Activated CD8-positive, alpha-beta memory T cell treated with anti-CD3 and anti-CD28 coated beads, Interleukin-2, amount 50 U/mL, for 24 hours (primary cell): ENCODE measurements at regions not wholly inside any gene's neighbourhood (a gene's known extent, or its start where the extent isn't known, plus 50 kb on each side); places are given as distances from the start of the nearest gene placed in this dataset.
"Not testable (repeated sequence)": the region's sequence is repeated elsewhere in the genome, so short reads cannot be mapped to it uniquely, and the experiment has no call there.

Experiments
- DNase-seq: peaks from one replicate; pipeline ENCODE4 v3.0.0-alpha.2; 2020; ENCODE audit errors: extremely low read depth

- no peak for DNase-seq
Observed at GRCh38 chr20:5393218-5393870, 76.6 kb upstream of the PROKR2 start.

DNA sequence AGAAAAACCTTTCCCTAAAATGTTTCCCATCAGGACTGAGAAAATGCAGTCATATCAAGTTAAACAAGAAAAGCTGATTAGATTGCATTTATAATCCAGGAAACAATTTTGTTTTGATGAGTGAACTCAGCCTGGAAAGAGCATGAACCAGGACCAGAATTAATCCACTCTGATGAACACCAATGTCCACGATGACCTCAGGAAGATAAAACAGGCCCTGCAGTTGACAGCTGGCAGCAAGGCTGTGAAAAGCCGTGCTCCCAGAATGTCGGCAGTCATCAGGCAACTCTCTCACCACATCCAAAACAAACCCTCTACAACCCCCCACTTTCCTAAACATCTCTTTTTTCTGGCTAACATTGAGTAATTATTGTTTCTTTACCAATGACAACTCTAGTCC, 74.0 kb upstream of the PROKR2 start:
- no peak for DNase-seq

GRCh38 chr20:5386846-5387245, 70.1 kb upstream of the PROKR2 start:
- DNase-seq: not testable (repeated sequence)

DNA sequence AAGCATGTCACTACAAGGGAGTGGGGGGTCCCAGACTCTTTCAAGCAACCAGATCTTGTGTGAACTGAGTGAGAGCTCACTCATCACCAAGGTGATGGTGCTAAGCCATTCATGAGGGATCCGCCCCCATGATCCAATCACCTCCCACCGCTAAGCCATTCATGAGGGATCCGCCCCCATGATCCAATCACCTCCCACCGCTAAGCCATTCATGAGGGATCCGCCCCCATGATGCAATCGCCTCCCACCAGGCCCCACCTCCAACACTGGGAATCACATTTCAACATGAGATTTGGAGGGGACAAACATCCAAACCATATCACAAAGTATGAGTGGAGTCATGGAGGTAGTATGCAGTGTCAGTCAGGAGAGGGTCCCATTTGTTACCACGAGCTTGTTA, 64.8 kb upstream of the PROKR2 start:
- DNase-seq: not testable (repeated sequence)

GRCh38 chr20:5377484-5377883, 60.7 kb upstream of the PROKR2 start:
- DNase-seq: no peak

- DNase-seq: no peak
Observed at GRCh38 chr20:5376228-5376627, 59.5 kb upstream of the PROKR2 start.

DNA sequence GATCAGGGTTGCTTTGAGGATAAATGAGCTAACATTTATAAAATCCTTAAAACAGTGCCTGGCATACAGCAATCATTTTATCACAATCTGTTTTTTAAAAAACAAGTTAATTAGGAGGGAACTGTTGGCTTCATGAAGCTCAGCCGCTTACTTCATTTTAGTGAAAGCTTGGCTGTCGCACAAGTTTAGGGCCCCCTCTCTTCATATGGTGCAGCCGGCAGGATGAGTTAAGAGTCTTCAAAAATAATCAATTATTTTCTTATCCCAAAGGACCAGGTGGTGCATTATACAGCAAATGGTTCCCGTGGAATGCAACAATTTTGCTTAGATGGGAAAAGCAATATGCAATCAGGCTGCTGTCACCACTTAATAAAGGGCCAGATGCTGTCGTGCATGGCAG, 57.4 kb upstream of the PROKR2 start:
- DNase-seq: no peak

DNA sequence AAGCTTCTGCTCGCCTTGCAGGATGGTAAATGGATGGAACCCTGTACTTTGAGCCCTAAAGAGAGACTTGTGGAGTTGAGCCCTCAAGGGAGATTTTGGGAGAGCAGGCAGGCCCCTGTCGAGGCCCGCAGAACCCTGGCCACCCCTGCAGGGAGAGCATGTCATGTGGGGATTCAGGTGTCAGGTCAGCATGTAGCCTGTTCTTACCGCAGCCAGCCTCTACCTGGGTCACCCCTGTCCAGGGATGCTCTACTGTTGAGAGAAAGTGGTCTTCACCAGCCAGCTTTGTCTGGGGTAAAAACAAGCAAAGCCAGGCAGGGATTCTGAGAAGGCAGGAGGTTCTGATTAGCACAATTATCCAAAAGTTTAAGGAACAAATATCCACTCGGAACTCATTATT, 55.6 kb upstream of the PROKR2 start:
- DNase-seq: no peak

GRCh38 chr20:5369629-5370028, 52.9 kb upstream of the PROKR2 start:
- DNase-seq: no peak
